HepG2 (cell line): ENCODE measurements at regions not wholly inside any gene's neighbourhood (a gene's known extent, or its start where the extent isn't known, plus 50 kb on each side); places are given as distances from the start of the nearest gene placed in this dataset.

Experiments used
- ATAC-seq: fragments of 200-7000 bp; cut with Tn5 transposase; 3 replicates; pipeline ENCODE4 v1.9.1; 2020; ENCODE audit warnings: mild to moderate bottlenecking, moderate library complexity
- BruUV-seq: library from RNA; stranded (reverse); fragments of 400-500 nt; replicated peaks from 2 replicates; lab custom pipeline; 2021; lab: Mats Ljungman, UMichigan
- CTCF ChIA-PET: fragments of 300-600 bp; formaldehyde crosslinking; extraction: SDS; loops from one replicate; lab custom pipeline; 2021; ENCODE audit warnings: low total read pairs, inconsistent platforms, low intra/inter-chr PET ratio; lab: Yijun Ruan, JAX
- POLR2A ChIA-PET: fragments of 350-600 bp; sonication (Branson Sonifier 250); formaldehyde crosslinking; loops from one replicate; lab custom pipeline; 2020; ENCODE audit warnings: antibody characterized with exemption, inconsistent platforms; lab: Yijun Ruan, JAX
- DNase-seq: peaks from one replicate; pipeline ENCODE4 v3.0.0-alpha.2; 2015; ENCODE audit warnings: low spot score
- FAIRE-seq: peaks from 3 replicates; lab custom pipeline; 2011; peaks lifted over from hg19 to GRCh38; lab: Jason Lieb, UNC
- H2AFZ ChIP-seq: one replicate; pipeline ENCODE4 v1.6.1; 2011; ENCODE audit warnings: low read length, inconsistent platforms
- H3K27ac ChIP-seq: fragments of 300-600 bp; 3 replicates; pipeline ENCODE4 v1.8.0; 2011; ENCODE audit warnings: mixed run types, mild to moderate bottlenecking, mixed read lengths, low read length, inconsistent platforms; ENCODE audit not compliant: insufficient read depth; ENCODE audit errors: extremely low read length
- H3K27me3 ChIP-seq, 2 experiments: fragments of 200-600 bp in 1 of 2; 2 replicates in 1 of 2; 3 replicates in 1 of 2; pipeline versions ENCODE4 v1.6.0 to v1.8.0; 2011; ENCODE audit warnings: low read length in 2 of 2, mild to moderate bottlenecking in 2 of 2, moderate library complexity in 2 of 2, inconsistent platforms in 1 of 2; ENCODE audit not compliant: insufficient read depth in 2 of 2, control insufficient read depth in 1 of 2
- H3K36me3 ChIP-seq, 2 experiments: fragments of 200-600 bp in 1 of 2; replicated peaks in 1 of 2; 2 replicates in 1 of 2; 3 replicates in 1 of 2; pipeline versions ENCODE4 v1.5.1 to v1.8.0; 2011; ENCODE audit warnings: low read length in 2 of 2, inconsistent platforms in 1 of 2; ENCODE audit not compliant: insufficient read depth in 2 of 2, control insufficient read depth in 1 of 2
- H3K4me1 ChIP-seq: 2 replicates; pipeline ENCODE4 v1.5.1; 2012; ENCODE audit warnings: low read length, inconsistent platforms; ENCODE audit not compliant: insufficient read depth
- H3K4me2 ChIP-seq: 2 replicates; pipeline ENCODE4 v1.6.0; 2011; ENCODE audit warnings: low read depth, low read length, inconsistent platforms
- H3K4me3 ChIP-seq, 3 experiments: fragments of 200-600 bp in 1 of 3; sonication (generic), shearing (Covaris generic) in 1 of 3; replicated peaks in 1 of 3; 2 replicates each; pipeline ENCODE4 v1.5.1; 2011 to 2016; ENCODE audit warnings: low read length in 3 of 3, inconsistent platforms in 2 of 3, low read depth in 2 of 3, mild to moderate bottlenecking in 2 of 3, control low read depth in 1 of 3, mixed read lengths in 1 of 3; ENCODE audit not compliant: insufficient read depth in 1 of 3
- H3K79me2 ChIP-seq: one replicate; pipeline ENCODE4 v1.6.1; 2011; ENCODE audit warnings: low read length, inconsistent platforms; ENCODE audit not compliant: insufficient read depth
- H3K9ac ChIP-seq: 2 replicates; pipeline ENCODE4 v1.6.0; 2011; ENCODE audit warnings: mild to moderate bottlenecking, low read depth, low read length, inconsistent platforms; ENCODE audit not compliant: insufficient read depth
- H3K9me3 ChIP-seq: 2 replicates; pipeline ENCODE4 v1.5.1; 2012; ENCODE audit warnings: mild to moderate bottlenecking, low read length
- H4K20me1 ChIP-seq: 2 replicates; pipeline ENCODE4 v1.6.0; 2011; ENCODE audit warnings: inconsistent platforms, mild to moderate bottlenecking, low read length, moderate library complexity; ENCODE audit not compliant: insufficient read depth
- CCAR2 ChIP-seq: fragments of 200-400 bp; formaldehyde crosslinking; optimal IDR thresholded peaks from 2 replicates; pipeline ENCODE3; 2018; ENCODE audit warnings: low read depth, mild to moderate bottlenecking, low read length, moderate library complexity
- FOXJ3 ChIP-seq: sonication (generic); formaldehyde crosslinking; IDR thresholded peaks from 2 replicates; pipeline ENCODE4 v1.4.0; 2020; ENCODE audit warnings: missing genetic modification reagents, mild to moderate bottlenecking, borderline replicate concordance
- IRF9 ChIP-seq: sonication (generic); formaldehyde crosslinking; IDR thresholded peaks from 2 replicates; pipeline ENCODE4 v1.8.0; 2022; ENCODE audit warnings: missing genetic modification reagents, mild to moderate bottlenecking, borderline replicate concordance
- PHF8 ChIP-seq: sonication (generic); formaldehyde crosslinking; IDR thresholded peaks from 2 replicates; pipeline ENCODE4 v1.5.0; 2020; ENCODE audit warnings: missing genetic modification reagents
- POLR2AphosphoS2 ChIP-seq: IDR thresholded peaks from 2 replicates; pipeline ENCODE4 v1.6.1; 2011; ENCODE audit warnings: low read depth, low read length, improper control_type of control experiment
- TRIM24 ChIP-seq: sonication (generic); formaldehyde crosslinking; IDR thresholded peaks from 2 replicates; pipeline ENCODE4 v1.8.0; 2022; ENCODE audit warnings: mild to moderate bottlenecking, missing genetic modification reagents
- ZNF576 ChIP-seq: sonication (generic); formaldehyde crosslinking; IDR thresholded peaks from 2 replicates; pipeline ENCODE4 v1.4.0; 2020; ENCODE audit warnings: mild to moderate bottlenecking, missing genetic modification reagents
- ZNF703 ChIP-seq: sonication (generic); formaldehyde crosslinking; IDR thresholded peaks from 2 replicates; pipeline ENCODE4 v1.5.1; 2020; ENCODE audit warnings: missing genetic modification reagents, mild to moderate bottlenecking, moderate library complexity, borderline replicate concordance
- ZNF747 ChIP-seq: sonication (generic); formaldehyde crosslinking; IDR thresholded peaks from 2 replicates; pipeline ENCODE4 v1.8.1; 2023; ENCODE audit warnings: missing genetic modification reagents, mild to moderate bottlenecking, borderline replicate concordance
- WGBS: methylation state at CpG from one replicate; pipeline ENCODE4 v1.1.6; 2017; ENCODE audit warnings: low lambda C conversion rate; 5-methylcytosine and 5-hydroxymethylcytosine counted together
- in situ Hi-C: cut with HindIII; loops from 2 replicates; pipeline ENCODE4 v1.10.0; 2017; ENCODE audit warnings: low pct_unique_long_range_greater_than_20kb; ENCODE audit not compliant: extremely low pct_ligation_motif_present
- intact Hi-C: fragments of 100-400 bp; cut with micrococcal nuclease; formaldehyde crosslinking; loops from one replicate; pipeline ENCODE4 v1.10.0; 2022; ENCODE audit not compliant: unreplicated experiment
- TF ChIP-seq, protein P1 (sequence below): fragments of 450-650 bp; IDR thresholded peaks from 2 replicates; pipeline ENCODE4 v1.6.1; 2016
- TF ChIP-seq, protein P2 (sequence below): sonication (generic); formaldehyde crosslinking; IDR thresholded peaks from 2 replicates; pipeline ENCODE4 v1.4.0; 2020; ENCODE audit warnings: mild to moderate bottlenecking, low read depth, missing genetic modification reagents
- TF ChIP-seq, protein P3 (sequence below): sonication (generic); formaldehyde crosslinking; IDR thresholded peaks from 2 replicates; pipeline ENCODE4 v1.4.0; 2020; ENCODE audit warnings: low read depth, mild to moderate bottlenecking, missing genetic modification reagents

GRCh38 chr16:86050111-86050510, 151.1 kb downstream of the IRF8 start (continued):
- no peak for TF ChIP-seq ZNF576 (CRISPR knock-in tag)
- no peak for TF ChIP-seq ZNF747 (CRISPR knock-in tag)
- no peak for TF ChIP-seq IRF9
- no peak for TF ChIP-seq PHF8 (CRISPR knock-in tag)
- TF ChIP-seq TRIM24 (CRISPR knock-in tag), result no peak

DNA sequence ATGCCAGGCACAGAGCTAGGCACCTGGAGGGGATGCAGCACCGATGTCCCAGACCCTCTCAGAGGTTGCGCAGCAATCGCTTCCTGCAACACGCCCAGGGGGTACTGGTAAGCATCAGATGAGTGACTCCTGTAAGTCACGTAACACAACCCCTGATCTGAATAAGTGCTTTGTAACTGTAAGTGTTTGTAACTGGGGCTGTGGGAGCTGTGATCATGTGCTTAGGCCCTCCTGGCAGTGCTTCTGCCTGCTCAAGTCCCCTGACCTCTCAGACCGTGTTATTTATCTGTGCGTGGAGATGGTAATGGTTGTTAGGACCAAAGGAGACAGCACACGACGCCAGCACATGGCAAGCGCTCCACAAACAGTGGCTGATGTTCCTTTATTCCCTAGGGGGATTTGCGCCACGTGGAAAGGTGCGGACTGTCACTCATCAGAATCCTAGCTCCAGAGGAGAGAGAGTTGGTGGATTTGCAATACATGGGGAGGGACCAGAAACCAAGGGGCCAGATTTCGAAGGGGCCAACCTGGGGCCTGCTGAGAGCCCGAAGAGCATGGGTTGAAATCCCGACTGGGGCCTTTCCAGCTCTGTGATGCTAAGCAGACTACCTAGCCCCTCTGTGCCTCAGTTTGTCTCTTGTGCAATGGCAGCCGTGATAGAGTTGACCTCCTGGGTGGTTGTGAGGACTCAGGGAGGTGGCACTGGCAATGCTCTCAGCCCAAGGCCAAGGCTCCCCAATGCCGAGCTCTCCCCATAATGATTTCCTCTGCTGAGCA, 151.8 kb downstream of the IRF8 start:
- Histone ChIP-seq H3K27me3 (peaks cover 2 to 29% of the 10 kb centered on the region in 2 experiments; a peak in 4 of 5 replicates), H3K9ac (no peak overlapping the region), H3K36me3 (no peaks in the 10 kb centered on the region), H3K79me2 (no peaks in the 10 kb centered on the region), H3K4me3 (no peak overlapping the region), H3K4me2 (no peak overlapping the region), H3K4me1 (no peaks in the 10 kb centered on the region), H4K20me1 (no peaks in the 10 kb centered on the region), H3K9me3 (no peaks in the 10 kb centered on the region), H3K27ac (no peak overlapping the region), H2AFZ (no peak overlapping the region)
- TF ChIP-seq FOXJ3 (CRISPR knock-in tag) (no peak), POLR2AphosphoS2 (no peak), ZNF703 (CRISPR knock-in tag) (no peak), CCAR2 (no peak)
- TF ChIP-seq, protein P1, sequence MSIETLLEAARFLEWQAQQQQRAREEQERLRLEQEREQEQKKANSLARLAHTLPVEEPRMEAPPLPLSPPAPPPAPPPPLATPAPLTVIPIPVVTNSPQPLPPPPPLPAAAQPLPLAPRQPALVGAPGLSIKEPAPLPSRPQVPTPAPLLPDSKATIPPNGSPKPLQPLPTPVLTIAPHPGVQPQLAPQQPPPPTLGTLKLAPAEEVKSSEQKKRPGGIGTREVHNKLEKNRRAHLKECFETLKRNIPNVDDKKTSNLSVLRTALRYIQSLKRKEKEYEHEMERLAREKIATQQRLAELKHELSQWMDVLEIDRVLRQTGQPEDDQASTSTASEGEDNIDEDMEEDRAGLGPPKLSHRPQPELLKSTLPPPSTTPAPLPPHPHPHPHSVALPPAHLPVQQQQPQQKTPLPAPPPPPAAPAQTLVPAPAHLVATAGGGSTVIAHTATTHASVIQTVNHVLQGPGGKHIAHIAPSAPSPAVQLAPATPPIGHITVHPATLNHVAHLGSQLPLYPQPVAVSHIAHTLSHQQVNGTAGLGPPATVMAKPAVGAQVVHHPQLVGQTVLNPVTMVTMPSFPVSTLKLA, result peak; percentile 53
- TF ChIP-seq, protein P2, sequence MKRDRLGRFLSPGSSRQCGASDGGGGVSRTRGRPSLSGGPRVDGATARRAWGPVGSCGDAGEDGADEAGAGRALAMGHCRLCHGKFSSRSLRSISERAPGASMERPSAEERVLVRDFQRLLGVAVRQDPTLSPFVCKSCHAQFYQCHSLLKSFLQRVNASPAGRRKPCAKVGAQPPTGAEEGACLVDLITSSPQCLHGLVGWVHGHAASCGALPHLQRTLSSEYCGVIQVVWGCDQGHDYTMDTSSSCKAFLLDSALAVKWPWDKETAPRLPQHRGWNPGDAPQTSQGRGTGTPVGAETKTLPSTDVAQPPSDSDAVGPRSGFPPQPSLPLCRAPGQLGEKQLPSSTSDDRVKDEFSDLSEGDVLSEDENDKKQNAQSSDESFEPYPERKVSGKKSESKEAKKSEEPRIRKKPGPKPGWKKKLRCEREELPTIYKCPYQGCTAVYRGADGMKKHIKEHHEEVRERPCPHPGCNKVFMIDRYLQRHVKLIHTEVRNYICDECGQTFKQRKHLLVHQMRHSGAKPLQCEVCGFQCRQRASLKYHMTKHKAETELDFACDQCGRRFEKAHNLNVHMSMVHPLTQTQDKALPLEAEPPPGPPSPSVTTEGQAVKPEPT (CRISPR knock-in tag), result no peak
- TF ChIP-seq, protein P3, sequence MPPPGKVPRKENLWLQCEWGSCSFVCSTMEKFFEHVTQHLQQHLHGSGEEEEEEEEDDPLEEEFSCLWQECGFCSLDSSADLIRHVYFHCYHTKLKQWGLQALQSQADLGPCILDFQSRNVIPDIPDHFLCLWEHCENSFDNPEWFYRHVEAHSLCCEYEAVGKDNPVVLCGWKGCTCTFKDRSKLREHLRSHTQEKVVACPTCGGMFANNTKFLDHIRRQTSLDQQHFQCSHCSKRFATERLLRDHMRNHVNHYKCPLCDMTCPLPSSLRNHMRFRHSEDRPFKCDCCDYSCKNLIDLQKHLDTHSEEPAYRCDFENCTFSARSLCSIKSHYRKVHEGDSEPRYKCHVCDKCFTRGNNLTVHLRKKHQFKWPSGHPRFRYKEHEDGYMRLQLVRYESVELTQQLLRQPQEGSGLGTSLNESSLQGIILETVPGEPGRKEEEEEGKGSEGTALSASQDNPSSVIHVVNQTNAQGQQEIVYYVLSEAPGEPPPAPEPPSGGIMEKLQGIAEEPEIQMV, result no peak
- intact Hi-C loops (no loop called here), in situ Hi-C loops (no loop called here)
- 51% methylated on average over 17 of the region's 18 CpGs for WGBS
- ChIA-PET POLR2A (no interaction called here), CTCF (no interaction called here)
- ATAC-seq (no peak), DNase-seq (no peak), FAIRE-seq (no peak)
- BruUV-seq, result no TSS peak
